Caco-2 (cell line): ENCODE measurements at regions not wholly inside any gene's neighbourhood (a gene's known extent, or its start where the extent isn't known, plus 50 kb on each side); places are given as distances from the start of the nearest gene placed in this dataset.

Experiments used
- BruUV-seq: library from RNA; stranded (reverse); fragments of 400-500 nt; replicated peaks from 2 replicates; lab custom pipeline; 2021; lab: Mats Ljungman, UMichigan
- CTCF ChIA-PET: fragments of 300-600 bp; sonication (Branson Sonifier 250); formaldehyde crosslinking; loops from one replicate; lab custom pipeline; 2022; ENCODE audit warnings: antibody characterized with exemption; lab: Charles Lee
- POLR2A ChIA-PET: fragments of 300-600 bp; sonication (Branson Sonifier 250); formaldehyde crosslinking; loops from one replicate; lab custom pipeline; 2022; ENCODE audit warnings: antibody characterized with exemption; lab: Charles Lee
- DNase-seq, 2 experiments: peaks; one replicate each; pipeline versions ENCODE4 v3.0.0 to v3.0.0-alpha.2; 2020 to 2022
- H3K27me3 ChIP-seq: replicated peaks from 2 replicates; pipeline ENCODE4 v1.6.0; 2011; ENCODE audit warnings: low read length; ENCODE audit not compliant: control insufficient read depth, insufficient read depth
- H3K36me3 ChIP-seq: 2 replicates; pipeline ENCODE4 v1.5.1; 2011; ENCODE audit warnings: low read length; ENCODE audit not compliant: control insufficient read depth, insufficient read depth
- H3K4me1 ChIP-seq: fragments of 250-450 bp; sonication (Bioruptor Pico); 2 replicates; pipeline ENCODE4 v1.5.1; 2020; ENCODE audit warnings: mild to moderate bottlenecking
- H3K4me3 ChIP-seq: 2 replicates; pipeline ENCODE4 v1.5.1; 2011; ENCODE audit warnings: low read depth, mild to moderate bottlenecking, control low read depth, low read length
- H3K9me3 ChIP-seq: fragments of 250-450 bp; sonication (Bioruptor Pico); 2 replicates; pipeline ENCODE4 v1.5.1; 2020; ENCODE audit warnings: mild to moderate bottlenecking, moderate library complexity
- H3K27ac Mint-ChIP-seq: one replicate; pipeline ENCODE4 v1.8.0; 2022; ENCODE audit warnings: mixed read lengths; ENCODE audit not compliant: unreplicated experiment
- H3K27me3 Mint-ChIP-seq: one replicate; pipeline ENCODE4 v1.8.0; 2022; ENCODE audit warnings: mixed read lengths; ENCODE audit not compliant: insufficient read depth, unreplicated experiment
- H3K36me3 Mint-ChIP-seq: one replicate; pipeline ENCODE4 v1.8.0; 2022; ENCODE audit warnings: mild to moderate bottlenecking, mixed read lengths; ENCODE audit not compliant: insufficient read depth, unreplicated experiment
- H3K4me1 Mint-ChIP-seq: one replicate; pipeline ENCODE4 v1.8.0; 2022; ENCODE audit warnings: low read depth, mixed read lengths; ENCODE audit not compliant: unreplicated experiment
- H3K4me3 Mint-ChIP-seq: one replicate; pipeline ENCODE4 v1.8.0; 2022; ENCODE audit warnings: mild to moderate bottlenecking, moderate library complexity, mixed read lengths; ENCODE audit not compliant: unreplicated experiment
- H3K9me3 Mint-ChIP-seq: one replicate; pipeline ENCODE4 v1.8.0; 2022; ENCODE audit warnings: mixed read lengths; ENCODE audit not compliant: unreplicated experiment
- CTCF ChIP-seq, 2 experiments: fragments of 200-600 bp in 1 of 2; IDR thresholded peaks; 1 replicate in 1 of 2; 2 replicates in 1 of 2; pipeline versions ENCODE4 v1.5.1 to v1.8.0; 2011 to 2022; ENCODE audit warnings: antibody characterized with exemption in 1 of 2, control low read depth in 1 of 2, inconsistent platforms in 1 of 2, low read depth in 1 of 2, low read length in 1 of 2, mild to moderate bottlenecking in 1 of 2, moderate library complexity in 1 of 2; ENCODE audit not compliant: insufficient read depth in 1 of 2, severe bottlenecking in 1 of 2, unreplicated experiment in 1 of 2
- intact Hi-C: fragments of 100-400 bp; cut with micrococcal nuclease; formaldehyde crosslinking; loops from one replicate; pipeline ENCODE4 v1.10.0; 2022; ENCODE audit not compliant: unreplicated experiment

- Mint-ChIP-seq H3K27ac (no peak overlapping the region), H3K4me1 (no peaks in the 10 kb centered on the region), H3K4me3 (no peak overlapping the region), H3K27me3 (no peaks in the 10 kb centered on the region), H3K36me3 (no peaks in the 10 kb centered on the region), H3K9me3 (no peaks in the 10 kb centered on the region)
- no peak overlapping the region for H3K4me3 ChIP-seq
- no peak for DNase-seq
- no peaks in the 10 kb centered on the region for H3K27me3 ChIP-seq
- no peaks in the 10 kb centered on the region for H3K9me3 ChIP-seq
- intact Hi-C loops, result no loop called here
- H3K36me3 ChIP-seq, result no peaks in the 10 kb centered on the region
- H3K4me1 ChIP-seq, result no peaks in the 10 kb centered on the region
- CTCF ChIA-PET, result no interaction called here
- TF ChIP-seq CTCF (IDR thresholded peaks at IDR 0.05; ENCODE audit: insufficient read depth in 1 of 2, low read depth in 1 of 2, low read length in 1 of 2, severe bottlenecking in 1 of 2, unreplicated experiment in 1 of 2), result no peak
- POLR2A ChIA-PET, result no interaction called here
- no TSS peak for BruUV-seq
Measured at GRCh38 chr4:91812319-91812718, 491.4 kb upstream of the GRID2 start.

- Histone ChIP-seq H3K36me3 (no peaks in the 10 kb centered on the region), H3K27me3 (no peaks in the 10 kb centered on the region), H3K4me3 (no peak overlapping the region), H3K4me1 (peaks cover 4% of the 10 kb centered on the region; the same call in 1 of the 2 replicates), H3K9me3 (peaks cover 6% of the 10 kb centered on the region; the same call in 1 of the 2 replicates)
- no TSS peak for BruUV-seq
- ChIA-PET POLR2A (no interaction called here), CTCF (no interaction called here)
- intact Hi-C loops, result no loop called here
- no peak for TF ChIP-seq CTCF (IDR thresholded peaks at IDR 0.05; ENCODE audit: insufficient read depth in 1 of 2, low read depth in 1 of 2, low read length in 1 of 2, severe bottlenecking in 1 of 2, unreplicated experiment in 1 of 2)
- Mint-ChIP-seq H3K27me3 (no peaks in the 10 kb centered on the region), H3K4me1 (no peaks in the 10 kb centered on the region), H3K36me3 (no peaks in the 10 kb centered on the region), H3K27ac (no peak overlapping the region), H3K4me3 (no peak overlapping the region), H3K9me3 (peaks cover 41% of the 10 kb centered on the region)
- no peak for DNase-seq
Measured at GRCh38 chr4:91824773-91825172, 479.0 kb upstream of the GRID2 start.

GRCh38 chr4:91826186-91826585, 477.6 kb upstream of the GRID2 start:
- H3K9me3 Mint-ChIP-seq, result peaks cover 40% of the 10 kb centered on the region
- POLR2A ChIA-PET, result no interaction called here
- no TSS peak for BruUV-seq

More at GRCh38 chr4:91826186-91826585, 477.6 kb upstream of the GRID2 start:
- TF ChIP-seq CTCF (IDR thresholded peaks at IDR 0.05; ENCODE audit: insufficient read depth in 1 of 2, low read depth in 1 of 2, low read length in 1 of 2, severe bottlenecking in 1 of 2, unreplicated experiment in 1 of 2), result no peak
- Mint-ChIP-seq H3K4me1 (no peaks in the 10 kb centered on the region), H3K36me3 (no peaks in the 10 kb centered on the region), H3K4me3 (no peak overlapping the region), H3K27me3 (no peaks in the 10 kb centered on the region), H3K27ac (no peak overlapping the region)
- no peak overlapping the region for H3K4me3 ChIP-seq
- DNase-seq, result no peak
- H3K4me1 ChIP-seq, result peaks cover 4% of the 10 kb centered on the region; the same call in 1 of the 2 replicates
- CTCF ChIA-PET, result no interaction called here
- peaks cover 6% of the 10 kb centered on the region; the same call in 1 of the 2 replicates for H3K9me3 ChIP-seq
- intact Hi-C loops, result no loop called here
- H3K36me3 ChIP-seq, result no peaks in the 10 kb centered on the region
- H3K27me3 ChIP-seq, result no peaks in the 10 kb centered on the region
